HepG2 (cell line): ENCODE measurements at regions not wholly inside any gene's neighbourhood (a gene's known extent, or its start where the extent isn't known, plus 50 kb on each side); places are given as distances from the start of the nearest gene placed in this dataset.

Experiments
- ATF7 ChIP-seq, 2 experiments: fragments of 450-650 bp in 1 of 2; sonication (generic) in 1 of 2; formaldehyde crosslinking in 1 of 2; IDR thresholded peaks; 2 replicates each; pipeline versions ENCODE4 v1.4.0 to v1.6.1; 2016 to 2020; ENCODE audit warnings: antibody characterized with exemption in 1 of 2, mild to moderate bottlenecking in 1 of 2, missing genetic modification reagents in 1 of 2
- CBX5 ChIP-seq: sonication (generic); formaldehyde crosslinking; IDR thresholded peaks from 2 replicates; pipeline ENCODE4 v1.4.0; 2020; ENCODE audit warnings: missing genetic modification reagents, borderline replicate concordance
- EZH2 ChIP-seq: conservative IDR thresholded peaks from 2 replicates; pipeline ENCODE4 v1.6.1; 2012; ENCODE audit warnings: mild to moderate bottlenecking, low read depth, low read length, moderate library complexity
- GZF1 ChIP-seq: sonication (generic); formaldehyde crosslinking; IDR thresholded peaks from 2 replicates; pipeline ENCODE4 v1.5.1; 2020; ENCODE audit warnings: mild to moderate bottlenecking, missing genetic modification reagents
- HNRNPK ChIP-seq: fragments of 200-400 bp; formaldehyde crosslinking; IDR thresholded peaks from 2 replicates; pipeline ENCODE4 v1.6.1; 2018; ENCODE audit warnings: low read length, low read depth, moderate library complexity, mild to moderate bottlenecking; ENCODE audit not compliant: poor library complexity, severe bottlenecking
- MED13 ChIP-seq: sonication (generic); formaldehyde crosslinking; IDR thresholded peaks from 2 replicates; pipeline ENCODE4 v1.5.0; 2020; ENCODE audit warnings: missing genetic modification reagents
- MXI1 ChIP-seq: IDR thresholded peaks from 3 replicates; pipeline ENCODE4 v1.6.1; 2012; ENCODE audit warnings: low read depth, low read length, inconsistent platforms, borderline replicate concordance
- PLRG1 ChIP-seq: fragments of 450-650 bp; conservative IDR thresholded peaks from 2 replicates; pipeline ENCODE4 v1.6.1; 2016
- ZNF709 ChIP-seq: sonication (generic); formaldehyde crosslinking; IDR thresholded peaks from 2 replicates; pipeline ENCODE4 v1.5.0; 2020; ENCODE audit warnings: mild to moderate bottlenecking, missing genetic modification reagents
- ZNF761 ChIP-seq: sonication (generic); formaldehyde crosslinking; conservative IDR thresholded peaks from 2 replicates; pipeline ENCODE4 v1.4.0; 2020; ENCODE audit warnings: mild to moderate bottlenecking, missing genetic modification reagents
- TF ChIP-seq, protein P1 (sequence below): sonication (generic); formaldehyde crosslinking; IDR thresholded peaks from 2 replicates; pipeline ENCODE4 v1.8.0; 2022; ENCODE audit warnings: mild to moderate bottlenecking, missing genetic modification reagents; ENCODE audit not compliant: insufficient replicate concordance
- TF ChIP-seq, protein P2 (sequence below): sonication (generic); formaldehyde crosslinking; IDR thresholded peaks from 2 replicates; pipeline ENCODE4 v1.5.0; 2020; ENCODE audit warnings: mild to moderate bottlenecking, missing genetic modification reagents, moderate library complexity
- TF ChIP-seq, protein P3 (sequence below): sonication (generic); formaldehyde crosslinking; IDR thresholded peaks from 2 replicates; pipeline ENCODE4 v1.8.1; 2023; ENCODE audit warnings: mild to moderate bottlenecking, moderate library complexity, missing genetic modification reagents
- TF ChIP-seq, protein P4 (sequence below): sonication (generic); formaldehyde crosslinking; IDR thresholded peaks from 2 replicates; pipeline ENCODE4 v1.4.0; 2020; ENCODE audit warnings: low read depth, mild to moderate bottlenecking, missing genetic modification reagents

DNA sequence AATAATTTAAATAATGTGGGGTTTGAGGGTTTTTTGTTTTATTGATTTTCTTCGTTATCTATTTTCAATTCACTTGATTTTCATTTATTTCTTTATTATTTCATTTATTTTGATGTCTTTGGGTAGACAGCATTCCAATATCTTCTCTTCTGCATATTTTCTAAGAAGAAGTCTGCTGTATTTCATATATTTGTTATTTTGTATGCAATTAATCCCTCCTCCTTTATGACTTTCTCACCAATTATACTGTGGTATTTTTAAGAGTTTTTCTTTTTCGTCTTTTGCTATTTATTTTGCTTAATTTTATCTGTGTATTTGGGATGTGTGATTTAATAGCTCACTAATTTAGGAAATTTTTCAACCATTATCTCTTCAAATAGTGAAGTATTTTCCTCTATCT lies 1444.4 kb upstream of the MIR17HG start:
- TF ChIP-seq ZNF709 (CRISPR knock-in tag) (no peak), ZNF761 (CRISPR knock-in tag) (no peak), MXI1 (no peak), HNRNPK (no peak), GZF1 (CRISPR knock-in tag) (no peak), PLRG1 (no peak), EZH2 (no peak), MED13 (no peak), CBX5 (CRISPR knock-in tag) (no peak), ATF7 (IDR thresholded peaks at IDR 0.05) (no peak), ATF7 (CRISPR knock-in tag; IDR thresholded peaks at IDR 0.05) (no peak)
- TF ChIP-seq, protein P1, sequence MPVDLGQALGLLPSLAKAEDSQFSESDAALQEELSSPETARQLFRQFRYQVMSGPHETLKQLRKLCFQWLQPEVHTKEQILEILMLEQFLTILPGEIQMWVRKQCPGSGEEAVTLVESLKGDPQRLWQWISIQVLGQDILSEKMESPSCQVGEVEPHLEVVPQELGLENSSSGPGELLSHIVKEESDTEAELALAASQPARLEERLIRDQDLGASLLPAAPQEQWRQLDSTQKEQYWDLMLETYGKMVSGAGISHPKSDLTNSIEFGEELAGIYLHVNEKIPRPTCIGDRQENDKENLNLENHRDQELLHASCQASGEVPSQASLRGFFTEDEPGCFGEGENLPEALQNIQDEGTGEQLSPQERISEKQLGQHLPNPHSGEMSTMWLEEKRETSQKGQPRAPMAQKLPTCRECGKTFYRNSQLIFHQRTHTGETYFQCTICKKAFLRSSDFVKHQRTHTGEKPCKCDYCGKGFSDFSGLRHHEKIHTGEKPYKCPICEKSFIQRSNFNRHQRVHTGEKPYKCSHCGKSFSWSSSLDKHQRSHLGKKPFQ (CRISPR knock-in tag), result no peak
- TF ChIP-seq, protein P2, sequence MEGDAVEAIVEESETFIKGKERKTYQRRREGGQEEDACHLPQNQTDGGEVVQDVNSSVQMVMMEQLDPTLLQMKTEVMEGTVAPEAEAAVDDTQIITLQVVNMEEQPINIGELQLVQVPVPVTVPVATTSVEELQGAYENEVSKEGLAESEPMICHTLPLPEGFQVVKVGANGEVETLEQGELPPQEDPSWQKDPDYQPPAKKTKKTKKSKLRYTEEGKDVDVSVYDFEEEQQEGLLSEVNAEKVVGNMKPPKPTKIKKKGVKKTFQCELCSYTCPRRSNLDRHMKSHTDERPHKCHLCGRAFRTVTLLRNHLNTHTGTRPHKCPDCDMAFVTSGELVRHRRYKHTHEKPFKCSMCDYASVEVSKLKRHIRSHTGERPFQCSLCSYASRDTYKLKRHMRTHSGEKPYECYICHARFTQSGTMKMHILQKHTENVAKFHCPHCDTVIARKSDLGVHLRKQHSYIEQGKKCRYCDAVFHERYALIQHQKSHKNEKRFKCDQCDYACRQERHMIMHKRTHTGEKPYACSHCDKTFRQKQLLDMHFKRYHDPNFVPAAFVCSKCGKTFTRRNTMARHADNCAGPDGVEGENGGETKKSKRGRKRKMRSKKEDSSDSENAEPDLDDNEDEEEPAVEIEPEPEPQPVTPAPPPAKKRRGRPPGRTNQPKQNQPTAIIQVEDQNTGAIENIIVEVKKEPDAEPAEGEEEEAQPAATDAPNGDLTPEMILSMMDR, result no peak
- TF ChIP-seq, protein P3, sequence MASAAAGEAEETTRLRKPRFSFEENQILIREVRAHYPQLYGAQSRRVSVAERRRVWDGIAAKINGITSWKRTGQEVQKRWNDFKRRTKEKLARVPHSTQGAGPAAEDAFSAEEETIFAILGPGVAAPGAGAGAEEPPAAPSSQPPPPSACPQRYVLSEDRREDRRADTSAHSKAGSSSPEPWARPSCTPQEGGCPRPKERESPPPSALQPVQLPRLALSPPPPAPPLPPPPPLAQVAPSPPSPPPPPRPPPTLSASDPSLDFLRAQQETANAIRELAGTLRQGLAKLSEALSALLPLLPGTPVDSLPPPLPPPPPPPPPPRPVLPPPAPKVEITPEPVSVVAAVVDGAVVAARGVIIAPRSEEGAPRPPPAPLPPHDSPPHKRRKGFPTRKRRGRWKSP (CRISPR knock-in tag), result no peak
- TF ChIP-seq, protein P4, sequence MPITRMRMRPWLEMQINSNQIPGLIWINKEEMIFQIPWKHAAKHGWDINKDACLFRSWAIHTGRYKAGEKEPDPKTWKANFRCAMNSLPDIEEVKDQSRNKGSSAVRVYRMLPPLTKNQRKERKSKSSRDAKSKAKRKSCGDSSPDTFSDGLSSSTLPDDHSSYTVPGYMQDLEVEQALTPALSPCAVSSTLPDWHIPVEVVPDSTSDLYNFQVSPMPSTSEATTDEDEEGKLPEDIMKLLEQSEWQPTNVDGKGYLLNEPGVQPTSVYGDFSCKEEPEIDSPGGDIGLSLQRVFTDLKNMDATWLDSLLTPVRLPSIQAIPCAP, result no peak
